NCI-H146 (cell line): ENCODE measurements at regions not wholly inside any gene's neighbourhood (a gene's known extent, or its start where the extent isn't known, plus 50 kb on each side); places are given as distances from the start of the nearest gene placed in this dataset.
"Not testable (repeated sequence)": the region's sequence is repeated elsewhere in the genome, so short reads cannot be mapped to it uniquely, and the experiment has no call there.

Source experiments
- DNase-seq: peaks from one replicate; lab custom pipeline; 2025; lab: John Stamatoyannopoulos, UW

GRCh38 chr5:92179651-92180050 is 796.5 kb upstream of the ARRDC3 start:
- DNase-seq = no peak

DNA sequence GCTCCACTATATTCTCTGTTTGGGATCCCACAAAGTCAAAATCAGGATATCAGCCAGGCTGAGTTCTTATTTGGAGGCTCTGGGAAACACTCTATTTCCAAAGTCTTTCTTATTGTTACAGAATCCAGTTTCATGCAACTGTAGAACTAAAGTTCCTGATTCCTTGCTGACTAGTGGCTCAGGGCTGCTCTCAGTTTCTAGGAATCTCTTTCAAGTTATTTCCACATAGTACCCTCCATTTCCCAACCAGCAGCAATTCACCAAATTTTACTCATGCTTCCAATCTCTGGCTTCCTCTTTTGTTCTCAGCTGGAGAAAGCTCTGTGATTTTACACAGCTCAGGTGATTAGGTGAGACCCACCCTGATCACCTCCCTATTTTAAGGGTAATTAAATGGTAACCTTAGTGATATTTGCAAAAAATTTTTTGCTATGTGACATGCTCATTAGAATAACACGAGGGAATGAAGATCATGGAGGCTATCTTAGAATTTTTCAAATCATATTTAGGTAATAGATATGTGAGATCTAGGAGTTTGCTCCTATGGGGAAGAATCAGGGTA is 794.9 kb upstream of the ARRDC3 start:
- no peak for DNase-seq

DNA sequence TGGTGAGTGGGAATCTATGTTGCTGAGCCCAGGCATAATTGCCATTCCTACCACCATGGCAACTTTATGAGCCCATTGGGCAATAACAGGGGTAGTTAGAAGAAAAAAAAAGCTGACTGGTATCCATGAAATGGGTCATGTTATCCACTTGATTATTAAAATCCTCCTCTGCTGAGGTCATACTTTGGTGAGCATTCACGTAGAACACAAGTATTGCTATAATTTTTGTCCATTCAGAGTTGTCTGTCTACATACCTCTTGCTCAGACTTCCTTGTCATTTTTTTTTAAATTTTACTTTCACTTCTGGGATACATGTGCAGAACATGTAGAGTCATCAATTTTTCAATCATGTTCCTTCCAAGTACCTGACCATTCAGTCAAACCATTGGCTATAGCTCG is 780.8 kb upstream of the ARRDC3 start:
- no peak for DNase-seq

- DNase-seq = peak; percentile 37
Observed at GRCh38 chr5:92147798-92148197, 764.7 kb upstream of the ARRDC3 start.

- peak; percentile 95 for DNase-seq
Observed at GRCh38 chr5:92147266-92147665, 764.1 kb upstream of the ARRDC3 start.

DNA sequence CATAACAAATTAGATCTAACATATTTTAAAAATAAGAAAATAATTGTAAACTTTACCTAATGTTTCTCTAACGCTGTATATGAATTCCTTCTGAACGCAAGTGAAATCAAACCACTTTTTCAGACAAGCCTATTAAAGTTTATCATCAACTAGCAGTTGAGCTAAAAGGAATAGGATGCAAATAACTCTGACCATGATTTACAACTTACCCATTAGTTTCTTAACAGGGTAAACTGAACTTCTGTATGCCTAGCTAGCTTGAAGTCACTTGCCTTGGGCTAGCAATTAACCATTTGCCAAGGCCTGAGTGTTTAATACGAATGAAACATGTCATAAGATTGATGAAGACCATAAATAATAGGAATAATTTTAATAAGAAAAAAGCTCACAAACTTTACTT is 762.7 kb upstream of the ARRDC3 start:
- no peak for DNase-seq

DNA sequence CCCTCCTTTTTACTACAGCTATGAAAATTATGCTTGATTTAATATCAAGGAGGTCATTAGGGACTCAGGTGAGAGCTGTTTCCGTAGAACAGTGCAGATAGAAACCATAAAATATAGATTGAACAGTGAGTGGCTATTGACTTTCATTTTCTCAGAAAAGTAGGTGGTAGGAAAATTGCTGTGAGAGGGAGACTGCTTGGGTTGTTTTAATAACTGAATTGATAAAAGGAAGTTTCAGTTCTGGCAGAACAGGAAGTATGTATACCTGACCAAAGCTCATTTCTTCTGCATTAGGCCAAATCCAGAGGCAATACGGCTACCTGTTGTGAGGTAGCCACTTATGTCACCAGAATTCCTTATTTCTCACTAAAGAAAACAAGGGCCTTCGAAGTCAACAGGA is 761.7 kb upstream of the ARRDC3 start:
- no peak for DNase-seq

GRCh38 chr5:92132294-92132908 is 749.3 kb upstream of the ARRDC3 start:
- not testable (repeated sequence) for DNase-seq

- DNase-seq = no peak
Observed at GRCh38 chr5:92126182-92126581, 743.1 kb upstream of the ARRDC3 start.

- no peak for DNase-seq
Observed at GRCh38 chr5:92119110-92119509, 736.0 kb upstream of the ARRDC3 start.

DNA sequence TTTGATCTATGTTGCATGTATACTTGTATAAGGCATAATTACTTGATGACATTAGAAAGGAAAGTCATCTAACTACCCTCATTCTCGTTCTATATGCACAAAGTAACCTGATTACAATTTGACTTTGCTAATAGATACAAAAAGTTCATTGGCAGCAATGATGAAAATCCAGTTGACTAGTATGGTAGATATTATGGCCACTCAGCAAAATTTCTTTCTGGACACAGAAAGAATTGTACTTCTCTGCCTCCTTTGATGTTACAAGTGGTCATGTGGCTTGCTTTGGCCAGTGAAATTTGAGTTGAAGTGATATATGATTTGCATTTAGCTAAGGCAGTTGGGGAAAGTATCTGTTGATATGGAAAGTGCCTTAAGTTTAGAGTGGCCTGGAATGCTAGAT is 723.7 kb upstream of the ARRDC3 start:
- no peak for DNase-seq

- DNase-seq = no peak
Observed at GRCh38 chr5:92104126-92104525, 721.0 kb upstream of the ARRDC3 start.

DNA sequence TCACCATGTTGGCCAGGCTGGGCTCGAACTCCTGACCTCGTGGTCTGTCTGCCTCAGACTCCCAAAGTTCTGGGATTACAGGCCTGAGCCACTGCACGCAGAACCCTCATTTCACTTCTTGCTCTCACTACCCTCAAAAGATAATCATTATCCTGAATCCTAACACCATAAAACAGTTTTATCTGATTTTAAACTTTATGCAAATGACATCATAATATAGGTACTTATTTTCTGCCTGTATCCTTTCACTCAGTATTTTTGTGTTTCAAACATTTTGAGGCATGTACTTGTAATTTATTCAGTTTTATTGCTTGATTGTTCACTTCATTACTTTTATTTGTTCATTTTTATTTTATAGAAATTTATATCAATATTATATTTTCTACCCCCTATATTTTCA is 719.2 kb upstream of the ARRDC3 start:
- no peak for DNase-seq

- no peak for DNase-seq
Observed at GRCh38 chr5:92092239-92092638, 709.1 kb upstream of the ARRDC3 start.

DNA sequence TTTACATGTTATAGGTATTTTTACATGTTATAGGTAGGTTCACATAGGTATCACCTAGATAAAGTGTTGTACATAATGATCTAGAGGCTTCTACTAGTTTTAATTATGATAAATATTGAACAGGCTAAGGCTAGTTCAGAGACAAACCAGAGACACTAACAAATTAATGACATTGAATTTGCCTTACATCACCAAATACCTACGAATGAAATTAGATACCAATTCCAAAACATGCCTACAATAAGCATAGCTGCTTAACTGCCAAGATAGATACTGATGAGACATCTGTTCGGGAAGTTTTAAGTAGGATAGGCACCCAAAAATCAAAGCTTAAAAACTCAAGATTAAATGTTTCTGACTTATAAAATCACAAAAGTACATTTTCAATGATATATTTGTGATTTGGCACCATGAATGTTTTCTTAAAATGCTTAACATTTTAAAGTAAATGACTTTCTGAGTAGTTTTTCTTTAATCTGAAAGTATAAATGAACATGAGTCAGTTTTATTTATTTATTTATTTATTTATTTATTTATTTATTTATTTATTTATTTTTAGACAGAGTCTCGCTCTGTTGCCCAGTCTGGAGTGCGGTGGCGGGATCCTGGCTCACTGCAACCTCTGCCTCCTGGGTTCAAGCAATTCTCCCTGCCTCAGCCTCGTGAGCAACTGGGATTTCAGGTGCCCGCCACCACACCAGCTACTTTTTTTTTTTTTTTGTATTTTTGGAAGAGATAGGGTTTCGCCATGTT is 703.1 kb upstream of the ARRDC3 start:
- DNase-seq = no peak

- DNase-seq = no peak
Observed at GRCh38 chr5:92081958-92082712, 699.0 kb upstream of the ARRDC3 start.

DNA sequence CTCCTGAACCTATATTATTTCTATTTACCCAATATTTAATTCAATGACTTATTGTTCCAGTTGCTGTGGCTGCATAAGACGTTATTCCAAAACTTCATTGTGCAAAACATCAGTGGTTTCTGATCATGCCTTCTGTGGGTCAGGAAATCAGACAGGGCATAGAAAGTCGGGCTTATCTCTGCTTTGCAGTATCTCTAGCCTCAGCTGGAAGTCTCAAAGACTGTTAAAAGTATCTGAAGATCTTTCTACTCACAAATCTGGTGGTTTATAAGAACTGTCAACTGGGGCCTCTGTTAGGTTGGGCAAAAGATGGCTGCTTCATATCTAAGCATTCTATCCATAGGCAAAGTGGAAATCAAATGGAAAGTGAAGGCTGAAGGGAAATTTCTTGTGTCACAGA is 687.7 kb upstream of the ARRDC3 start:
- no peak for DNase-seq

- DNase-seq = no peak
Observed at GRCh38 chr5:92064993-92065392, 681.9 kb upstream of the ARRDC3 start.

DNA sequence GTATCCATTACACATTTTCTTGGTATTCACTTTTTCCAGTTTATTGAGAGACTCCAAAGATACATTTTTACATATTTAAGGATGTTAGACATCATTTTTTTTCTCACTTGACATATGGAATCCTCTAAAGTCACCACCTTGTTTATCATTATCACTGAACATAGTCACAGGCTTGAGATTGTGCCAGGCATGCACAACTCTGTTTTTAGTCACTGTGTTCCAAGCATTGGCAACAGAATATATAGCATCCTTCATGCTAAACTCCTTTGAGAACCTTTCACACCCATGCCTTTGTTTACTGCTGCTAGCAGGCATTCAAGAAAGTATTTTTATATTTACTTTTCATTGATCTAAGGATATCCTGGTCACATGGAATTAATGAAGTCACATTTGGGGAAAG is 668.6 kb upstream of the ARRDC3 start:
- DNase-seq = no peak

DNA sequence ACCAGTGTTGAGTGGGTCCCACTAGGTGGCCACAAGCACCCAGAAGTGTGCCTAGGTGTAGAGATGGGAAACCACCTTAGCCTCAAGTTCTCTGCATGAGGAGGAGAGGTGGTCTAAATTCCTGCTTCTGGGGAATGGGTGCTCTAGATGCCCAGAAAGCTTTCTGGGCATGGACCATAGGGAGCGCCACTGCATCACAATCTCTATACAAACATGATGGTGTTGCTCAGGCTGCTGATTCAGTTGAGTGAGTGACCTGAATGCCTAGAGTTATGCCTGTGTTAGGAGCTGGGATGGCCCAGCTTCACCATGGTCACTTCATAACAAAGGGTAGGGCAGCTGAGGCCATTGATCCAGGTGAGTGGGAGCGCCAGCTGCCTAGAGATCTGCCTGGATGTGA is 667.9 kb upstream of the ARRDC3 start:
- no peak for DNase-seq

- DNase-seq = no peak
Observed at GRCh38 chr5:92041911-92042660, 659.0 kb upstream of the ARRDC3 start.

- DNase-seq = no peak
Observed at GRCh38 chr5:92041206-92041605, 658.1 kb upstream of the ARRDC3 start.
